IPS-15b (cell line): ENCODE measurements at regions not wholly inside any gene's neighbourhood (a gene's known extent, or its start where the extent isn't known, plus 50 kb on each side); places are given as distances from the start of the nearest gene placed in this dataset.

Source experiments
- H3K27me3 ChIP-seq: one replicate; pipeline ENCODE4 v1.6.1; 2013; ENCODE audit warnings: low read length; ENCODE audit not compliant: control insufficient read depth, insufficient read depth
- H3K36me3 ChIP-seq: one replicate; pipeline ENCODE4 v1.6.1; 2013; ENCODE audit warnings: low read length; ENCODE audit not compliant: control insufficient read depth, insufficient read depth
- H3K4me1 ChIP-seq: one replicate; pipeline ENCODE4 v1.6.1; 2013; ENCODE audit warnings: mild to moderate bottlenecking, low read length; ENCODE audit not compliant: control insufficient read depth, insufficient read depth
- H3K4me3 ChIP-seq: one replicate; pipeline ENCODE4 v1.5.1; 2013; ENCODE audit warnings: low read depth, low read length
- H3K9ac ChIP-seq: one replicate; pipeline ENCODE4 v1.6.1; 2013; ENCODE audit warnings: low read depth, mild to moderate bottlenecking, low read length
- H3K9me3 ChIP-seq: one replicate; pipeline ENCODE4 v1.6.1; 2013; ENCODE audit warnings: mild to moderate bottlenecking, low read length; ENCODE audit not compliant: control insufficient read depth, insufficient read depth

GRCh38 chr10:3852147-3852904, 67.3 kb upstream of the KLF6 start:
- Histone ChIP-seq H3K36me3 (no peaks in the 10 kb centered on the region), H3K9ac (no peak overlapping the region), H3K9me3 (no peaks in the 10 kb centered on the region), H3K4me1 (peaks cover 8% of the 10 kb centered on the region), H3K27me3 (no peaks in the 10 kb centered on the region), H3K4me3 (no peak overlapping the region)

DNA sequence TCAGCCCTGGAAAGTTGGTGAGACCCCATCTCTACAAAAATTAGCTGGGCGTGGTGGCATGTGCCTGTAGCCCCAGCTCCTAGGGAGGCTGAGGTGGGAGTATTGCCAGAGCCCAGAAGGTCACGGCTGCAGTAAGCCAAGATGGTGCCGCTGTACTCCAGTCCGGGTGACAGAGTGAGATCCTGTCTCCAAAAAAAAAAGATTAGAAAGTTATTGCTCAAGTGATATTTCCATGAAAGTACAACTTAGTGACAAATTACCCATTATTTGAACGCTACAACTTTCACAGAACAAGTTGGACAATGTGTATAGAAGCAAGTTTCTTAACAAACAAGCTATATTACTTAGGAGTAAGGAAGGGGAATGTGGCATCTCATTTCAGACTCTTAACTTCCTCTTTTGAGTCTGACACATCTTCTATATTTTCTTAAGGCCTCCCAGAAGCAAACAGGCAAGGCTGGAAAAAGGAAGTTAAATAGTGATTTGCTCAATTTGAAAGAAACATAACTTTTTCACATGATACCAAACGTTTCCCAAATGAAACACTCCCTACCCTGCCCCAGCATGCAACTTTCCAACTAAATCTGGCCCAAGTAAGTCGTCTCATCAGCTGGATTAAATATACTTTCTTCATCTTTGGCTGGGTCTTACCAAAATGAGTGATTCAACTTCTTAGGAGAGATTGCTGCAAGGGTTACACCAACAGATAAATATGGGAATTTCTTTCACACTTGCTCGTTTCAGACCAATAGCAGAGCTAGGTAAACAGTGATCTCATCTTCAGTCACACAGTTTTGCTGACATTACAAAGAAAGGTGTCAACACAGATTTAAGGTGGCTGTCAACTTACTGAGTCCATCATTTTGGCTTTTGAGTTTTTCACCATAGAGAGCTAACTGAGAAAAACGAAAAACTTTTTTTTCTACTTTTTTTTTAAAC, 66.3 kb upstream of the KLF6 start:
- peaks cover 8% of the 10 kb centered on the region for H3K4me1 ChIP-seq
- no peaks in the 10 kb centered on the region for H3K36me3 ChIP-seq
- no peak overlapping the region for H3K9ac ChIP-seq
- H3K4me3 ChIP-seq = no peak overlapping the region
- no peaks in the 10 kb centered on the region for H3K9me3 ChIP-seq
- no peaks in the 10 kb centered on the region for H3K27me3 ChIP-seq

DNA sequence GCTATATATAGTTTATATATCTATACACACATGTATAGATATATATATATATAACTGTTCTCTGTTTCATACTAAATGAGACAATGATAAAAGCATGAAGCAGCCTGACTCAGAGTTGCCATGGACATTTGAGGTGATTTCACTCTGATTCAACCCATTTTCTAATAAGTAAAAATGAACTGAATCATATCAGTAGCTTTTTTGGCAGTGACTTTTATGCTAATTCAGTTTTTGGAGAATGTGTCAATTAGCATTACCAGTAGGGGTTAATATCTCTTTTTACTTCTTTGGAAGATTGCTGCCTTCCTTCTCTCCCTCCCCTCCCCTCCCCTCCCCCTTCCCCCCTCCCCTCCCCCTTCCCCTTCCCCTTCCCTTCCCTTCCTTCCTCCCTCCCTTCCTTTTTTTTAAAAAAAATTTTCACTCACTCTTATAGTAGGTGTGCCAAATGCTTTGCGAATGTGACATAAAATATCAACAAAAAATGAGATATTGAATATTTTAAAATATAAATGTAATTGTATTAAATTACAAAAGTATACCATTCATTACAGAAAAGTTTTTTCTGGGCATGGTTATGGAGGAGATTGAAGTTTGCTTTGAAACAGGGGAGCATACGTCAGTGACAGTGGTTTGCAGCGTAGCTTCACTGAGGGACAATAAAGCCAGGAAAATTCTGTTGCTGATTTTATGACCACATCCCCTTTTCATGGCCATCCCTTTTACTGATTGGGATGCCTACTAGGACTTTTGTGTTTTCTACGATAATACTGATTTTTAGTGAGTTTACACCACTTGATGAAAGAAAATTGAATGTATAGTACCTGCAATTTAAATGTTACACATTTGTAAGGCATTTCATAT, 64.0 kb upstream of the KLF6 start:
- H3K4me1 ChIP-seq = peaks cover 8% of the 10 kb centered on the region
- no peaks in the 10 kb centered on the region for H3K27me3 ChIP-seq
- no peaks in the 10 kb centered on the region for H3K36me3 ChIP-seq
- H3K9me3 ChIP-seq = no peaks in the 10 kb centered on the region
- no peak overlapping the region for H3K9ac ChIP-seq
- no peak overlapping the region for H3K4me3 ChIP-seq

DNA sequence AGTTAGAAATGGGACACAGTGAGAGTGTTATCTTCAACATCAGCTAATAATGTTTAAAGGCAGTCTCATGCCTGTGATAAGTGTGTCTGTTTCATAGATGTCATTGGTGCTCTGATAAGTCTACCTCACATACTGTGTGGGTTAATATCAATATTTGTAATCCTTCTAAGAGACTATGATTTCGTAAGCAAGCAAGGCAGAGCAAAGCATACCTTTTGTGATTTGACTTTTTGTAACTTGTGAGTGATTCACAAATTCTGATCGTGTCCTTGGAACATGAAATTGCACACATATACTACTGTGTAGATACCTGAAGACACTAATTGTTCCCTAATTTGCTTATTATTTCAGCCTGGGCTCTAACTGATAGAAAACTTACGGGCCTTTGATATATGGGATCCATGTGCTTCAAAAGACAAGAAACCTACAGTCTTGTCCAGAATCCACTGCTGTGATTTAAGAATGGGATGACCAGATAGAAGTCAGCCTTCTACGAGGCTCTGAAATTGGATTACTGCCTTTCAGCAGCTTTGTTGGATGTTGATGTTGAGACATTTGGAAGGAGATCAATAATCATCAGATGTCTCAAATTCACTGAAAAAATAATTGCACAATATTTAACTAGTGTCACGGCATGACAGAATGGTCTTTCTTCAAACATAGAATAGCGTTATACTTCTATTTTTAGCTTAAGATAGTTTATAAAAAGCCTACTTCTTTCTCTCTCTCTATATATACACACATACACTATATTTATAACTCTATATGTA, 63.2 kb upstream of the KLF6 start:
- no peaks in the 10 kb centered on the region for H3K27me3 ChIP-seq
- H3K9me3 ChIP-seq = no peaks in the 10 kb centered on the region
- no peaks in the 10 kb centered on the region for H3K36me3 ChIP-seq
- peaks cover 8% of the 10 kb centered on the region for H3K4me1 ChIP-seq
- H3K4me3 ChIP-seq = no peak overlapping the region
- H3K9ac ChIP-seq = no peak overlapping the region

DNA sequence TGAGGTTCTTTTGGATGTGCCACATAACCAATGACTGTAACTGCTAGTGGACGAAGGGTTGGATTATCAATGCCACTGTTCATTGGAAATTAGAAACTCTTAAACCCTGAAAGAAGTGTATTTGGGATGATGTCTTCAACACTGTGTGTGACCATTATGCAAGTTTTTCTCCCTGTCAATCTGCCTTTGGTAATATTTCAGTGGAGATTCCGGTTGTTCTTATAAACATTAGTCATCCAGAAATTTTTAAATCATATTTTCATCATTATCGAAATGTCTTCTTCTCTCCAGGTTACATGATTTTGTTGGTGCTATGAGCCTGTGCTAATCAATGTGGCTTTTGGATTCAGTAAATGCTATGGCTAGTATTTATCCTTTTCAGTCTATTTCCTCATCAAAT, 61.7 kb upstream of the KLF6 start:
- Histone ChIP-seq H3K9ac (no peak overlapping the region), H3K36me3 (no peaks in the 10 kb centered on the region), H3K27me3 (no peaks in the 10 kb centered on the region), H3K4me3 (no peak overlapping the region), H3K4me1 (no peaks in the 10 kb centered on the region), H3K9me3 (no peaks in the 10 kb centered on the region)

DNA sequence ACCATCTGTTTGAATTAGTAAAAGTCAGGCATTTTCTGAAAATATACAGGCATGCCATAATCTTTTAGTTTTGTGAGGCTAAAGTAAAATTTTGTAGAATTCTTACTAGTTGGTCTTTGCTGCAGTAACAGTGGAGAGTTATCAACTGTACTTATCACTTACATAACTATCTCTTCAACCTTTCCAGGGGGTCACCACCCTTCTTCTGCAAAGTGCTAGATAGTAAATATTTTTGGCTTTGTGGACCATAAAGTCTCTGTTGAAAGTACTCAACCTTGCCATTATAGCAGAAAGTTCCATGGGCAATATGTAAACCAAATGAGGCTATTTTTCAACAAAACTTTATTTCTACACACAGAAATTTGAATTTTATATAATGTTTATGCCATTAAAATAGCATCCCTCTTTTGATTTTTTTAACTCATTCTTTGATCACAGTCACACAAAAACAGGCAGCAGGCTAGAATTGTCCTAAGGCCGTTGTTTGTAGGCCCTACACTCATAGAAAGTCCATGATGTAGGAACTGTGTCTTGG, 59.5 kb upstream of the KLF6 start:
- Histone ChIP-seq H3K9me3 (no peaks in the 10 kb centered on the region), H3K36me3 (no peaks in the 10 kb centered on the region), H3K27me3 (no peaks in the 10 kb centered on the region), H3K4me1 (no peaks in the 10 kb centered on the region), H3K9ac (no peak overlapping the region), H3K4me3 (no peak overlapping the region)

DNA sequence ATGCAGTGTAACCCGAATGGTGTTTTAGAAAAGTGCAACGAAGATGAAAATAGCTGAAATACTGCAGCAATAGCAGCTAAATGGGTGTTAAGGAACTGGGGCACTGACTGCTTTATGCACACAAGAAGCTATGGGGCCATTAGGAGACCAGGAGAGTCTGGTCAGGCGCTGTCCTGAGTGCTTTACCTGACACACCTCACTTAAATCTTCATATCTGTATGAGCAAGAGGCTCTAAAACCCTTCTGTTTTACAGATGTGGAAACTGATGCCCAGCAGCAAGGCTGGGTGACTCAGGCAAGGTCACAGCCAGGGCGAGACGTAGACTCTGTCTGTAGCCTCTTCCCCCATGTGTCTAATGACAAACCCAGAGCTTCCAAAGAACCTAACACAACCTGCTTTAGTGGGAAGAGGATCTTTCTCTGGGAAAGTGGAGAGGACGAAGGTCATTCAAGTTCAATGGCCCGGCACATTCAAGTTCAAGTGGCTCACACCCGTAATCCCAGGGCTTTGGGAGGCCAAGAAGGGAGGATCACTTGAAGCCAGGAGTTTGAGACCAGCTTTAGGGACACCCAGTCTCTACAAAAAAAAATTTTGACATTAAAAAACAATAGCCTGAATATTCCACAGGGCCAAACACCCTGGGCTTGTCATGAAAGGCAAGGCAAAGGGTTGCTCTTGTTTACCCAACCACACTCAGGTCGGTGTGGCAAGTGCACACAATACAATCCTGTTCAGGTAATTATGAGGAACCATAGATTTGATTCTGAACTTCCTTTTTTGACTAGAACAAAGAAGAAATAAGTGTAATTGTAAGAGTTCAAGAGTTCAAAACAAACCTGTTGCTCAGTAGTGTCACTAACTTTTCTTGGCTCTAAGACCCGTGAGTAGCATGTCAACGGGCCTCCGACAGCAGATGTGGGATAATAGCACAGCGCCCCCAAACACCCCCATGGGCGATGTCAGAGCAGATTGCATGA, 53.7 kb upstream of the KLF6 start:
- no peaks in the 10 kb centered on the region for H3K27me3 ChIP-seq
- H3K9me3 ChIP-seq = no peaks in the 10 kb centered on the region
- no peak overlapping the region for H3K9ac ChIP-seq

DNA sequence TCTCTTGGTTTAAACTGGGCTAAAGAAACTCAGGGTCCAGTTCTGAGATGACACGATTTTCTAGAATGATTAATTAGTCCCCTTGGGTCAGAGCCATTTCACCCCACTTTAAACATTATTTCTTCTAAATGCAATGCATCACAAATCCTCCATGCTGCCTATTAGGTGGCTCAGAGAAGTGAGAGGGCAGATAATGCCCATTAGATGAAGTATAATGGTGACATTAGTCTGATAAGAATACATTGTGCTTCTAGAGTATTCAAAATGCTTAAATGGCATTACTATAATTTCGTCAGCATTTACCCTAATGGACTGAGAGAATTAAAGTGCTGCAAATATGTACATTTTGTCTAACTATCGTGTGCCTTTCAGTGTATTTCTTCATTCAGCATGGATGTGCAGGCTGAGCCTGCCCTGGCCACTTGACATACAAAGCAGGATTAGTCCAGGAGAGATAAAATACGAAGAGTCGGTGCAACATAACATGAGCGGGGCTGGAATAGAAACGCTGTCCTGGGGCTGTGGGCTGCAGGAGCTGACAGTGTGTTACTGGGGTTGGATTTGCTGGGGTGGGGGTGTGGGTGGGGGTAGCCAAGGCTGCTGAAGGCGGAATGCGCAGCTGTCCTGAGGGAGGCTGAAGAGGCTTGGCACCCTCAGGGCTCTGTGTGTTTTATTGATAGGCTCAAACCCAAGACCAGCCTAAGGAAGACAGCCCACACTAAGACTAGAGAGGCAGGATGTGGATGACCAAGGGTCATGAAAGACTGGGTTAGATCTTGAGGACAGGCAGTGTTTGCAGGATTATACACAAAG, 52.8 kb upstream of the KLF6 start:
- H3K27me3 ChIP-seq = no peaks in the 10 kb centered on the region
- H3K4me1 ChIP-seq = no peaks in the 10 kb centered on the region
- no peak overlapping the region for H3K4me3 ChIP-seq
- H3K9ac ChIP-seq = no peak overlapping the region
- no peaks in the 10 kb centered on the region for H3K36me3 ChIP-seq
- no peaks in the 10 kb centered on the region for H3K9me3 ChIP-seq

More for the DNA sequence above, 53.7 kb upstream of the KLF6 start:
- H3K4me3 ChIP-seq = no peak overlapping the region
- no peaks in the 10 kb centered on the region for H3K4me1 ChIP-seq
- no peaks in the 10 kb centered on the region for H3K36me3 ChIP-seq

DNA sequence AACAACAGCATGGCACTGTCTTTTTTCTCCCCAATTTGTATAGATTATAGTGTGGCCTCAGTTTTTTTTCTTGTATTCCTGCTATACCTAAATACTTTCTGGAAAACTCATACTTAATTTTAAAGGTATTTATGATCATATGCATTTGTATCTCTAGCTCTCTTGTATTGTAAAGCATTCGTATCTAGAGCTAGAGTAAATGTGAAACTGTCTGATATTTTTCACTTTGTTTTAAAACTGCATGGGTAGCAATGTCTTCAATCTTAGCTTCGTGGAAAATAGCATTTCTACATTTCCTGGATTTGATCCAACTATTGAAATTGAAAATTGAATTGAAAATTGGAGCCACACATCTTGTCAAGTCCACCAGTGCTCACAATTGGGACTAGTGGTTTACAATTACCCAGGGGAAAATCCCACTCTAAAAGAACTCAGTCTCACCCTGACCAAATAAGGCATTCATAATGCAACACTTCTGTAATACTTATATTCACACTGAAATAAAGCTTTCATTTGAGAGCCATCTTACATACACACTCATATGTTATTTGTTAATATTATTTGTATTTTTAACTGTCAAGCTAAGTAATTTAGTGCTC, 51.3 kb upstream of the KLF6 start:
- no peaks in the 10 kb centered on the region for H3K9me3 ChIP-seq
- no peaks in the 10 kb centered on the region for H3K27me3 ChIP-seq
- H3K9ac ChIP-seq = no peak overlapping the region
- no peaks in the 10 kb centered on the region for H3K36me3 ChIP-seq
- no peaks in the 10 kb centered on the region for H3K4me1 ChIP-seq
- no peak overlapping the region for H3K4me3 ChIP-seq
